HepG2 (cell line): ENCODE measurements at regions not wholly inside any gene's neighbourhood (a gene's known extent, or its start where the extent isn't known, plus 50 kb on each side); places are given as distances from the start of the nearest gene placed in this dataset.

Experiments used
- ATAC-seq: fragments of 200-7000 bp; cut with Tn5 transposase; 3 replicates; pipeline ENCODE4 v1.9.1; 2020; ENCODE audit warnings: mild to moderate bottlenecking, moderate library complexity
- BruUV-seq: library from RNA; stranded (reverse); fragments of 400-500 nt; replicated peaks from 2 replicates; lab custom pipeline; 2021; lab: Mats Ljungman, UMichigan
- CTCF ChIA-PET: fragments of 300-600 bp; formaldehyde crosslinking; extraction: SDS; loops from one replicate; lab custom pipeline; 2021; ENCODE audit warnings: low total read pairs, inconsistent platforms, low intra/inter-chr PET ratio; lab: Yijun Ruan, JAX
- POLR2A ChIA-PET: fragments of 350-600 bp; sonication (Branson Sonifier 250); formaldehyde crosslinking; loops from one replicate; lab custom pipeline; 2020; ENCODE audit warnings: antibody characterized with exemption, inconsistent platforms; lab: Yijun Ruan, JAX
- DNase-seq: peaks from one replicate; pipeline ENCODE4 v3.0.0-alpha.2; 2015; ENCODE audit warnings: low spot score
- FAIRE-seq: peaks from 3 replicates; lab custom pipeline; 2011; peaks lifted over from hg19 to GRCh38; lab: Jason Lieb, UNC
- H2AFZ ChIP-seq: one replicate; pipeline ENCODE4 v1.6.1; 2011; ENCODE audit warnings: low read length, inconsistent platforms
- H3K27ac ChIP-seq: fragments of 300-600 bp; 3 replicates; pipeline ENCODE4 v1.8.0; 2011; ENCODE audit warnings: mixed run types, mild to moderate bottlenecking, mixed read lengths, low read length, inconsistent platforms; ENCODE audit not compliant: insufficient read depth; ENCODE audit errors: extremely low read length
- H3K27me3 ChIP-seq, 2 experiments: fragments of 200-600 bp in 1 of 2; 2 replicates in 1 of 2; 3 replicates in 1 of 2; pipeline versions ENCODE4 v1.6.0 to v1.8.0; 2011; ENCODE audit warnings: low read length in 2 of 2, mild to moderate bottlenecking in 2 of 2, moderate library complexity in 2 of 2, inconsistent platforms in 1 of 2; ENCODE audit not compliant: insufficient read depth in 2 of 2, control insufficient read depth in 1 of 2
- H3K36me3 ChIP-seq, 2 experiments: fragments of 200-600 bp in 1 of 2; replicated peaks in 1 of 2; 2 replicates in 1 of 2; 3 replicates in 1 of 2; pipeline versions ENCODE4 v1.5.1 to v1.8.0; 2011; ENCODE audit warnings: low read length in 2 of 2, inconsistent platforms in 1 of 2; ENCODE audit not compliant: insufficient read depth in 2 of 2, control insufficient read depth in 1 of 2
- H3K4me1 ChIP-seq: 2 replicates; pipeline ENCODE4 v1.5.1; 2012; ENCODE audit warnings: low read length, inconsistent platforms; ENCODE audit not compliant: insufficient read depth
- H3K4me2 ChIP-seq: 2 replicates; pipeline ENCODE4 v1.6.0; 2011; ENCODE audit warnings: low read depth, low read length, inconsistent platforms
- H3K4me3 ChIP-seq, 3 experiments: fragments of 200-600 bp in 1 of 3; sonication (generic), shearing (Covaris generic) in 1 of 3; replicated peaks in 1 of 3; 2 replicates each; pipeline ENCODE4 v1.5.1; 2011 to 2016; ENCODE audit warnings: low read length in 3 of 3, inconsistent platforms in 2 of 3, low read depth in 2 of 3, mild to moderate bottlenecking in 2 of 3, control low read depth in 1 of 3, mixed read lengths in 1 of 3; ENCODE audit not compliant: insufficient read depth in 1 of 3
- H3K79me2 ChIP-seq: one replicate; pipeline ENCODE4 v1.6.1; 2011; ENCODE audit warnings: low read length, inconsistent platforms; ENCODE audit not compliant: insufficient read depth
- H3K9ac ChIP-seq: 2 replicates; pipeline ENCODE4 v1.6.0; 2011; ENCODE audit warnings: mild to moderate bottlenecking, low read depth, low read length, inconsistent platforms; ENCODE audit not compliant: insufficient read depth
- H3K9me3 ChIP-seq: 2 replicates; pipeline ENCODE4 v1.5.1; 2012; ENCODE audit warnings: mild to moderate bottlenecking, low read length
- H4K20me1 ChIP-seq: 2 replicates; pipeline ENCODE4 v1.6.0; 2011; ENCODE audit warnings: inconsistent platforms, mild to moderate bottlenecking, low read length, moderate library complexity; ENCODE audit not compliant: insufficient read depth
- ARID3A ChIP-seq: IDR thresholded peaks from 2 replicates; pipeline ENCODE4 v1.6.1; 2012; ENCODE audit warnings: low read depth, low read length, improper control_type of control experiment
- BATF2 ChIP-seq: sonication (generic); formaldehyde crosslinking; IDR thresholded peaks from 2 replicates; pipeline ENCODE4 v1.8.0; 2022; ENCODE audit warnings: mild to moderate bottlenecking, missing genetic modification reagents, moderate library complexity
- DMAP1 ChIP-seq: IDR thresholded peaks from 2 replicates; pipeline ENCODE4 v1.6.1; 2016
- HHEX ChIP-seq: IDR thresholded peaks from 2 replicates; pipeline ENCODE4 v1.6.1; 2016; ENCODE audit warnings: control low read depth
- IRF2 ChIP-seq: IDR thresholded peaks from 2 replicates; pipeline ENCODE4 v1.6.1; 2018; ENCODE audit warnings: missing genetic modification reagents, missing compliant biosample characterization
- NFYB ChIP-seq: sonication (generic); formaldehyde crosslinking; IDR thresholded peaks from 2 replicates; pipeline ENCODE4 v1.4.0; 2020; ENCODE audit warnings: missing genetic modification reagents
- ZNF274 ChIP-seq: sonication (generic); formaldehyde crosslinking; IDR thresholded peaks from 2 replicates; pipeline ENCODE4 v1.5.1; 2020; ENCODE audit warnings: mild to moderate bottlenecking, missing genetic modification reagents
- ZSCAN25 ChIP-seq: sonication (generic); formaldehyde crosslinking; IDR thresholded peaks from 2 replicates; pipeline ENCODE4 v1.8.0; 2022; ENCODE audit warnings: mild to moderate bottlenecking, missing genetic modification reagents
- ZSCAN9 ChIP-seq: IDR thresholded peaks from 2 replicates; pipeline ENCODE4 v1.6.1; 2016; ENCODE audit warnings: borderline replicate concordance
- ZUFSP ChIP-seq: sonication (generic); formaldehyde crosslinking; IDR thresholded peaks from 2 replicates; pipeline ENCODE4 v1.9.0; 2021; ENCODE audit warnings: missing genetic modification reagents, mild to moderate bottlenecking, borderline replicate concordance
- whole genome bisulfite sequencing: methylation state at CpG from one replicate; pipeline ENCODE4 v1.1.6; 2017; ENCODE audit warnings: low lambda C conversion rate; 5-methylcytosine and 5-hydroxymethylcytosine counted together
- in situ Hi-C: cut with HindIII; loops from 2 replicates; pipeline ENCODE4 v1.10.0; 2017; ENCODE audit warnings: low pct_unique_long_range_greater_than_20kb; ENCODE audit not compliant: extremely low pct_ligation_motif_present
- intact Hi-C: fragments of 100-400 bp; cut with micrococcal nuclease; formaldehyde crosslinking; loops from one replicate; pipeline ENCODE4 v1.10.0; 2022; ENCODE audit not compliant: unreplicated experiment
- TF ChIP-seq, protein P1 (sequence below): sonication (generic); formaldehyde crosslinking; IDR thresholded peaks from 2 replicates; pipeline ENCODE4 v1.5.0; 2020; ENCODE audit warnings: missing genetic modification reagents

DNA sequence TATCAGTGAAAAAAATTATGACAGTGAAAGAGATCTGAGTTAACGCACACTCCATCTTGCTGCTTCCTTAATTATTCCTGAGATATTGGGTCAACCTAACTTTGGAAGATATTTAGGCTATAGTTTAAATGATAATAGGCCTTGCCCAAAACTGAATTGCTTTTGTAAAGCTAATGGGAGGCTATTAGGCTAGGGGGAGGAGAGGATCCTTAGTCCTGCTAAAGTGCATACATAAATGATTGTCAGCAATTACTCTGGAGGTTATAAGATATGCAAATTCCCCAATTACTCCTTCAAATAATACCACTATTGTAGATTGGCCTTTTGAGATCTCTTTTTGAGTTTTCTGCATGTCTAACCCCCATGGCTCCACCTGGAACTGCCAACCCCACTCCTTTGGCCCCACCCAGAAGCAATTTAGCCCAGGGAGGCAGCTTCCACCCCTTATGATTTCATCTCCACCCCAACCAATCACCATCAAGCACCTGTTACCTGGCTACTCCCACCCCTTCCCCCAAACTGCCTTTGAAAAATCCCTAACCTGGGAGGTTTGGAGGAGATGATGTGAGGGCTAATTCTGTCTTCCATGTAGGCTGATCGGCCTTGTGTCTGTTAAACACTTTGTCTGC lies 509.3 kb upstream of the TGFBR2 start:
- FAIRE-seq (no peak), DNase-seq (no peak), ATAC-seq (no peak)
- intact Hi-C loops (no loop called here), in situ Hi-C loops (no loop called here)
- POLR2A ChIA-PET, result no interaction called here
- BruUV-seq, result no TSS peak
- Histone ChIP-seq H3K9ac (no peak overlapping the region), H2AFZ (no peak overlapping the region), H3K27ac (no peak overlapping the region), H3K4me1 (peaks cover 27% of the 10 kb centered on the region), H3K9me3 (peaks cover 13% of the 10 kb centered on the region; the same call in 1 of the 2 replicates), H3K4me2 (no peak overlapping the region), H3K4me3 (no peak overlapping the region), H3K79me2 (no peaks in the 10 kb centered on the region), H4K20me1 (no peaks in the 10 kb centered on the region), H3K36me3 (no peaks in the 10 kb centered on the region), H3K27me3 (peaks cover 0 to 3% of the 10 kb centered on the region in 2 experiments; a peak in 1 of 5 replicates)
- CTCF ChIA-PET, result no interaction called here
- TF ChIP-seq ZUFSP (CRISPR knock-in tag) (no peak), HHEX (CRISPR knock-in tag) (no peak)
- WGBS, result 45% methylated on average over 2 of the region's 2 CpGs

DNA sequence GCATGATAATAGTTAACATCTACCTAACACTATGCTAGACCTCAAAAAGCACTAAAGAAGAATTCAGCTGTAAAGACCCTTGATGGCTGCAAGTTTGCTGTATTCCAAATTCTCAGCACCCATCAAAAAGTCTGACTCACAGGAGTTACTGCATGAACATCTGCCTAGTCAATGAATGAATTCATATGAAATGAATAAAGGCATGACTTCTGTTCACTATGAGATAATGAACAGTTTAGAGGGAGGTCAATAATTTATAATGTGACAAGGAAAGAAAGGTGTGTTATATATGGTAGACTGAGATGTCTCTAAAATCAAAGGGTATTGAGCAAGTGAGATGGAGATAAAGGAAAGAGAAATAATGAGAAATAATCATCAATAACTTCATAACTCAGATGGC lies 508.2 kb upstream of the TGFBR2 start:
- ChIA-PET CTCF (no interaction called here), POLR2A (no interaction called here)
- H3K4me3 ChIP-seq, result no peak overlapping the region
- in situ Hi-C loops (no loop called here), intact Hi-C loops (no loop called here)
- peaks cover 12% of the 10 kb centered on the region; the same call in 1 of the 2 replicates for H3K9me3 ChIP-seq
- no peak overlapping the region for H3K4me2 ChIP-seq
- H4K20me1 ChIP-seq, result no peaks in the 10 kb centered on the region
- no TSS peak for BruUV-seq
- no peaks in the 10 kb centered on the region for H3K36me3 ChIP-seq
- no peak overlapping the region for H3K9ac ChIP-seq
- no peaks in the 10 kb centered on the region for H3K79me2 ChIP-seq
- no peak overlapping the region for H3K27ac ChIP-seq
- H2AFZ ChIP-seq, result no peak overlapping the region
- FAIRE-seq, result no peak
- peaks cover 19% of the 10 kb centered on the region for H3K4me1 ChIP-seq
- peaks cover 0 to 3% of the 10 kb centered on the region in 2 experiments; a peak in 1 of 5 replicates for H3K27me3 ChIP-seq
- no peak for ATAC-seq
- DNase-seq, result no peak
- no peak for TF ChIP-seq ZSCAN9 (CRISPR knock-in tag)
- no peak for TF ChIP-seq DMAP1
- TF ChIP-seq, protein P1, sequence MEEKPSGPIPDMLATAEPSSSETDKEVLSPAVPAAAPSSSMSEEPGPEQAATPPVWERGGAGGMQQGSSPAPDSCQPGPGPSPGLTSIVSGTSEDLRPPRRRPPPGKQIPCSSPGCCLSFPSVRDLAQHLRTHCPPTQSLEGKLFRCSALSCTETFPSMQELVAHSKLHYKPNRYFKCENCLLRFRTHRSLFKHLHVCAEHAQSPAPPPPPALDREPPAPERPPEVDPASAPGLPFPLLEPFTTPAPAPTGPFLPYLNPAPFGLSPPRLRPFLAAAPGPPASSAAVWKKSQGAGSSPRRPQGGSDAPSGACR, result no peak
- no peak for TF ChIP-seq ARID3A
- TF ChIP-seq ZNF274 (CRISPR knock-in tag), result no peak
- TF ChIP-seq BATF2 (CRISPR knock-in tag), result no peak
- no peak for TF ChIP-seq IRF2 (CRISPR knock-in tag)
- no peak for TF ChIP-seq HHEX (CRISPR knock-in tag)
- TF ChIP-seq ZSCAN25 (CRISPR knock-in tag), result no peak
- no peak for TF ChIP-seq NFYB (CRISPR knock-in tag)
